Activated naive CD4-positive, alpha-beta T cell treated with anti-CD3 and anti-CD28 coated beads, Interleukin-2, amount 50 U/mL, for 72 hours (primary cell): ENCODE measurements at regions not wholly inside any gene's neighbourhood (a gene's known extent, or its start where the extent isn't known, plus 50 kb on each side); places are given as distances from the start of the nearest gene placed in this dataset.

Experiments used
- ATAC-seq, 2 donors: fragments of 150-1000 bp; cut with Tn5 transposase; 2 replicates each; pipeline ENCODE4 v1.10.0; 2021; ENCODE audit warnings: mild to moderate bottlenecking in 2 of 2, moderate library complexity in 2 of 2
- DNase-seq, 2 donors: peaks; one replicate each; pipeline ENCODE4 v3.0.0; 2021 to 2022; ENCODE audit warnings: low spot score in 2 of 2
- H3K27ac Mint-ChIP-seq, 2 donors: one replicate each; pipeline ENCODE4 v1.8.0; 2022; ENCODE audit warnings: mild to moderate bottlenecking in 2 of 2, mixed read lengths in 2 of 2
- H3K36me3 Mint-ChIP-seq, 2 donors: one replicate each; pipeline ENCODE4 v1.8.0; 2022; ENCODE audit warnings: mixed read lengths in 2 of 2
- H3K9me3 Mint-ChIP-seq, 2 donors: one replicate each; pipeline ENCODE4 v1.8.0; 2022; ENCODE audit warnings: mixed read lengths in 2 of 2

GRCh38 chr15:57862761-57863160, 156.2 kb downstream of the POLR2M start:
- Mint-ChIP-seq H3K9me3 (no peaks in the 10 kb centered on the region), H3K27ac (no peak overlapping the region), H3K36me3 (peaks cover 0 to under 1% of the 10 kb centered on the region in 2 donors)
- ATAC-seq (no peak), DNase-seq (no peak)

- H3K36me3 Mint-ChIP-seq = peaks cover 0 to 11% of the 10 kb centered on the region in 2 donors
- ATAC-seq (no peak), DNase-seq (no peak)
- no peaks in the 10 kb centered on the region for H3K9me3 Mint-ChIP-seq
- no peak overlapping the region for H3K27ac Mint-ChIP-seq
These were observed 158.8 kb downstream of the POLR2M start for GRCh38 chr15:57865294-57865693.

GRCh38 chr15:57866149-57866736, 159.7 kb downstream of the POLR2M start:
- ATAC-seq (peak in 1 of 2 donors; percentile 51), DNase-seq (peak in 1 of 2 donors; percentile 67)
- peaks cover 0 to 11% of the 10 kb centered on the region in 2 donors for H3K36me3 Mint-ChIP-seq

GRCh38 chr15:57867970-57868798, 161.7 kb downstream of the POLR2M start:
- H3K27ac Mint-ChIP-seq = no peak overlapping the region
- peaks cover 0 to 11% of the 10 kb centered on the region in 2 donors for H3K36me3 Mint-ChIP-seq
- H3K9me3 Mint-ChIP-seq = no peaks in the 10 kb centered on the region
- ATAC-seq = peak in 1 of 2 donors; percentile 3
- DNase-seq = no peak

More at GRCh38 chr15:57866149-57866736, 159.7 kb downstream of the POLR2M start:
- no peak overlapping the region for H3K27ac Mint-ChIP-seq
- H3K9me3 Mint-ChIP-seq = no peaks in the 10 kb centered on the region

- Mint-ChIP-seq H3K36me3 (peaks cover 11 to 24% of the 10 kb centered on the region in 2 donors), H3K9me3 (peaks cover 8% of the 10 kb centered on the region in 2 donors), H3K27ac (no peak overlapping the region)
- DNase-seq (no peak), ATAC-seq (no peak)
These were observed 164.2 kb downstream of the POLR2M start for GRCh38 chr15:57870667-57871066.

GRCh38 chr15:57872281-57873030, 165.9 kb downstream of the POLR2M start:
- H3K9me3 Mint-ChIP-seq = peaks cover 8 to 11% of the 10 kb centered on the region in 2 donors
- ATAC-seq (no peak), DNase-seq (no peak)
- H3K36me3 Mint-ChIP-seq = peaks cover 12 to 24% of the 10 kb centered on the region in 2 donors
- H3K27ac Mint-ChIP-seq = no peak overlapping the region

GRCh38 chr15:57873564-57874209, 167.2 kb downstream of the POLR2M start:
- Mint-ChIP-seq H3K9me3 (peaks cover 8 to 11% of the 10 kb centered on the region in 2 donors), H3K27ac (no peak overlapping the region), H3K36me3 (peaks cover 12 to 14% of the 10 kb centered on the region in 2 donors)
- no peak for DNase-seq
- ATAC-seq = no peak

- peaks cover 12% of the 10 kb centered on the region in 2 donors for H3K36me3 Mint-ChIP-seq
- no peak overlapping the region for H3K27ac Mint-ChIP-seq
- ATAC-seq (no peak), DNase-seq (no peak)
- H3K9me3 Mint-ChIP-seq = peaks cover 8 to 11% of the 10 kb centered on the region in 2 donors
These were observed 168.8 kb downstream of the POLR2M start for GRCh38 chr15:57875347-57875746.

- DNase-seq = no peak
- peaks cover 12% of the 10 kb centered on the region in 2 donors for H3K36me3 Mint-ChIP-seq
- H3K27ac Mint-ChIP-seq = no peak overlapping the region
- H3K9me3 Mint-ChIP-seq = peaks cover 8 to 11% of the 10 kb centered on the region in 2 donors
- ATAC-seq = no peak
These were observed 172.1 kb downstream of the POLR2M start for GRCh38 chr15:57878573-57878972.

- H3K27ac Mint-ChIP-seq = no peak overlapping the region
- no peaks in the 10 kb centered on the region for H3K36me3 Mint-ChIP-seq
- ATAC-seq (no peak), DNase-seq (no peak)
- no peaks in the 10 kb centered on the region for H3K9me3 Mint-ChIP-seq
These were observed 174.8 kb downstream of the POLR2M start for GRCh38 chr15:57881361-57881760.

- DNase-seq (no peak), ATAC-seq (no peak)
- Mint-ChIP-seq H3K9me3 (no peaks in the 10 kb centered on the region), H3K27ac (no peak overlapping the region), H3K36me3 (no peaks in the 10 kb centered on the region)
These were observed 175.5 kb downstream of the POLR2M start for GRCh38 chr15:57881972-57882371.

GRCh38 chr15:57883701-57884100, 177.2 kb downstream of the POLR2M start:
- H3K27ac Mint-ChIP-seq = no peak overlapping the region
- no peaks in the 10 kb centered on the region for H3K9me3 Mint-ChIP-seq
- H3K36me3 Mint-ChIP-seq = no peaks in the 10 kb centered on the region
- ATAC-seq (no peak), DNase-seq (no peak)

GRCh38 chr15:57884936-57885335, 178.4 kb downstream of the POLR2M start:
- ATAC-seq (no peak), DNase-seq (no peak)
- H3K27ac Mint-ChIP-seq = no peak overlapping the region
- no peaks in the 10 kb centered on the region for H3K36me3 Mint-ChIP-seq
- H3K9me3 Mint-ChIP-seq = no peaks in the 10 kb centered on the region

GRCh38 chr15:57885435-57885834, 178.9 kb downstream of the POLR2M start:
- Mint-ChIP-seq H3K9me3 (no peaks in the 10 kb centered on the region), H3K27ac (no peak overlapping the region), H3K36me3 (no peaks in the 10 kb centered on the region)
- no peak for DNase-seq
- ATAC-seq = no peak

GRCh38 chr15:57887825-57888224, 177.7 kb downstream of the ALDH1A2 start:
- ATAC-seq (no peak), DNase-seq (no peak)
- Mint-ChIP-seq H3K27ac (no peak overlapping the region), H3K36me3 (no peaks in the 10 kb centered on the region), H3K9me3 (peaks cover 0 to 5% of the 10 kb centered on the region in 2 donors)

GRCh38 chr15:57890351-57890750, 175.2 kb downstream of the ALDH1A2 start:
- Mint-ChIP-seq H3K27ac (no peak overlapping the region), H3K9me3 (peaks cover 0 to 5% of the 10 kb centered on the region in 2 donors), H3K36me3 (no peaks in the 10 kb centered on the region)
- no peak for DNase-seq
- ATAC-seq = no peak

GRCh38 chr15:57890878-57891277, 174.6 kb downstream of the ALDH1A2 start:
- Mint-ChIP-seq H3K36me3 (no peaks in the 10 kb centered on the region), H3K27ac (no peak overlapping the region), H3K9me3 (peaks cover 0 to 5% of the 10 kb centered on the region in 2 donors)
- DNase-seq (no peak), ATAC-seq (no peak)
